ENCODE measurements at regions not wholly inside any gene's neighbourhood (a gene's known extent, or its start where the extent isn't known, plus 50 kb on each side); places are given as distances from the start of the nearest gene placed in this dataset.

DNA sequence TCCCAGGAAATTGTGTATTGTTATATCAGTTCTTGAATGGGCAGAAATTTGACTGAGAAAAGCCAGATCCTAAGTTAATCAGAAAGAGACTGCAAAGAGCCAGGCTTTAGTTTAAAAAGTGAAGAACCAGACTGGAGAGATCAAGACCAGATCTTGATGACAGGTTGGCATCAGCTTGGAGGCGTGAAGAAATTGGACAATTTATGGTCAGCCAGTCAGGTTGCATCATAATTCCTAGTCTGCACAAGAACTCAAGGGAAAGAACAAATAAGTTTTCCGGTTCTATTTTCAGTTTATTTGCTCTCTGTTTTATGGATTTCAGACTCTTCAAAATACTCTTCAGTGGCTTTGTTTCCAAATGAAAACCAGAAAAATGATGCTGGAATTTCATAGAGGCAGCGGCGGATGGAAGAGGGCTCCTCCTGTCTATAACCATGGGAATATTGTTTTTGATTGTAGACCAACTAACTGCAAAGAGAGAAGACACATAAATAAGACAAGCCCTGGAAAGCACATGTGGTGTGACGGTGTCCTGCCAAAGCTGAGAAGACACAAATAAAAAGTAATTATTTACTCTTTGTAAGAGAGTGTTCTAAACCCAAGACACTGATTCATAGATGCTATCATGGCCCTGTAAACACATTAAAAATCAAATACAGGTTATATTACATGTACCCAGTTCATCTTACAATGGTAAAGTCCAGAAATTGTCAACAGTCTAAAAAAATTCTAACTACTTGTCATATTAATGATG is 91.7 kb downstream of the PCTP start:
- no peak overlapping the region for H3K4me2 ChIP-seq (ENCODE audit: control insufficient read depth, insufficient read depth)
- no peaks in the 10 kb centered on the region for H4K20me1 ChIP-seq (ENCODE audit: control insufficient read depth, insufficient read depth)
- H3K79me2 ChIP-seq (ENCODE audit: control insufficient read depth, insufficient read depth, low read length), result no peaks in the 10 kb centered on the region
- no peaks in the 10 kb centered on the region for H3K36me3 ChIP-seq (ENCODE audit: control insufficient read depth in 2 of 2, insufficient read depth in 2 of 2, low read length in 1 of 2)
- 57% methylated on average over 5 of the region's 5 CpGs for WGBS (ENCODE audit: insufficient coverage, insufficient replicate concordance, low lambda C conversion rate, missing lambda C conversion rate)
- DNase-seq (ENCODE audit: low read depth, low spot score) (no peak), ATAC-seq (no peak), FAIRE-seq (no peak)
- H2AFZ ChIP-seq (ENCODE audit: control insufficient read depth, low read depth, low read length), result no peak overlapping the region
- no TSS peak for BruUV-seq (replicated peaks)
- H3K27ac ChIP-seq (ENCODE audit: control insufficient read depth, insufficient read depth), result no peak overlapping the region
- H3K9me3 ChIP-seq (replicated peaks; ENCODE audit: control insufficient read depth, insufficient read depth, low read length), result no peaks in the 10 kb centered on the region
- in situ Hi-C loops (cut with MboI) (no loop called here), intact Hi-C loops (cut with micrococcal nuclease; ENCODE audit: unreplicated experiment) (no loop called here)
- no peaks in the 10 kb centered on the region for H3K4me1 ChIP-seq (ENCODE audit: control insufficient read depth, insufficient read depth, low read length)
- SMC1A ChIA-PET (ENCODE audit: uncharacterized antibody, unreplicated experiment), result no interaction called here
- TF ChIP-seq, protein P1, sequence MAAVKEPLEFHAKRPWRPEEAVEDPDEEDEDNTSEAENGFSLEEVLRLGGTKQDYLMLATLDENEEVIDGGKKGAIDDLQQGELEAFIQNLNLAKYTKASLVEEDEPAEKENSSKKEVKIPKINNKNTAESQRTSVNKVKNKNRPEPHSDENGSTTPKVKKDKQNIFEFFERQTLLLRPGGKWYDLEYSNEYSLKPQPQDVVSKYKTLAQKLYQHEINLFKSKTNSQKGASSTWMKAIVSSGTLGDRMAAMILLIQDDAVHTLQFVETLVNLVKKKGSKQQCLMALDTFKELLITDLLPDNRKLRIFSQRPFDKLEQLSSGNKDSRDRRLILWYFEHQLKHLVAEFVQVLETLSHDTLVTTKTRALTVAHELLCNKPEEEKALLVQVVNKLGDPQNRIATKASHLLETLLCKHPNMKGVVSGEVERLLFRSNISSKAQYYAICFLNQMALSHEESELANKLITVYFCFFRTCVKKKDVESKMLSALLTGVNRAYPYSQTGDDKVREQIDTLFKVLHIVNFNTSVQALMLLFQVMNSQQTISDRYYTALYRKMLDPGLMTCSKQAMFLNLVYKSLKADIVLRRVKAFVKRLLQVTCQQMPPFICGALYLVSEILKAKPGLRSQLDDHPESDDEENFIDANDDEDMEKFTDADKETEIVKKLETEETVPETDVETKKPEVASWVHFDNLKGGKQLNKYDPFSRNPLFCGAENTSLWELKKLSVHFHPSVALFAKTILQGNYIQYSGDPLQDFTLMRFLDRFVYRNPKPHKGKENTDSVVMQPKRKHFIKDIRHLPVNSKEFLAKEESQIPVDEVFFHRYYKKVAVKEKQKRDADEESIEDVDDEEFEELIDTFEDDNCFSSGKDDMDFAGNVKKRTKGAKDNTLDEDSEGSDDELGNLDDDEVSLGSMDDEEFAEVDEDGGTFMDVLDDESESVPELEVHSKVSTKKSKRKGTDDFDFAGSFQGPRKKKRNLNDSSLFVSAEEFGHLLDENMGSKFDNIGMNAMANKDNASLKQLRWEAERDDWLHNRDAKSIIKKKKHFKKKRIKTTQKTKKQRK (IDR thresholded peaks at IDR 0.05; ENCODE audit: low read depth, low read length), result no peak
- TF ChIP-seq, protein P2, sequence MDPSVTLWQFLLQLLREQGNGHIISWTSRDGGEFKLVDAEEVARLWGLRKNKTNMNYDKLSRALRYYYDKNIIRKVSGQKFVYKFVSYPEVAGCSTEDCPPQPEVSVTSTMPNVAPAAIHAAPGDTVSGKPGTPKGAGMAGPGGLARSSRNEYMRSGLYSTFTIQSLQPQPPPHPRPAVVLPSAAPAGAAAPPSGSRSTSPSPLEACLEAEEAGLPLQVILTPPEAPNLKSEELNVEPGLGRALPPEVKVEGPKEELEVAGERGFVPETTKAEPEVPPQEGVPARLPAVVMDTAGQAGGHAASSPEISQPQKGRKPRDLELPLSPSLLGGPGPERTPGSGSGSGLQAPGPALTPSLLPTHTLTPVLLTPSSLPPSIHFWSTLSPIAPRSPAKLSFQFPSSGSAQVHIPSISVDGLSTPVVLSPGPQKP (IDR thresholded peaks at IDR 0.05; ENCODE audit: low read depth, low read length), result no peak
- TF ChIP-seq PAX8 (IDR thresholded peaks at IDR 0.05) (no peak), MEF2A (IDR thresholded peaks at IDR 0.05; ENCODE audit: insufficient read depth, low read depth, low read length) (no peak), WRNIP1 (IDR thresholded peaks at IDR 0.05; ENCODE audit: borderline replicate concordance, low read depth, low read length) (no peak), MEF2B (IDR thresholded peaks at IDR 0.05; ENCODE audit: partially characterized antibody, poor library complexity, severe bottlenecking) (no peak)
- CTCF ChIA-PET, result no interaction called here
- RAD21 ChIA-PET (ENCODE audit: unreplicated experiment), result no interaction called here
- POLR2A ChIA-PET, result no interaction called here
- no peak overlapping the region for H3K4me3 ChIP-seq
- H3K27me3 ChIP-seq (replicated peaks in 1 of 2; ENCODE audit: control insufficient read depth in 2 of 2, insufficient read depth in 2 of 2, low read length in 1 of 2), result no peaks in the 10 kb centered on the region
- H3K9ac ChIP-seq (ENCODE audit: control insufficient read depth, insufficient read depth, low read length), result no peak overlapping the region
